ENCODE measurements at regions not wholly inside any gene's neighbourhood (a gene's known extent, or its start where the extent isn't known, plus 50 kb on each side); places are given as distances from the start of the nearest gene placed in this dataset.

GRCh38 chr3:17939157-17939556 is 196.7 kb upstream of the TBC1D5 start:
- TF ChIP-seq POLR2A (IDR thresholded peaks at IDR 0.05) (no peak), CTCF (IDR thresholded peaks at IDR 0.05) (no peak)
